ENCODE measurements at regions not wholly inside any gene's neighbourhood (a gene's known extent, or its start where the extent isn't known, plus 50 kb on each side); places are given as distances from the start of the nearest gene placed in this dataset.
"Not testable (repeated sequence)": the region's sequence is repeated elsewhere in the genome, so short reads cannot be mapped to it uniquely, and the experiment has no call there.

- TF ChIP-seq CTCF (conservative IDR thresholded peaks at IDR 0.05); EZH2 (IDR thresholded peaks at IDR 0.05; ENCODE audit: low read depth): not testable (repeated sequence)
Measured at GRCh38 chr7:63577066-63577465, 421.6 kb upstream of the ZNF722 start.
